CD8-positive, alpha-beta memory T cell (primary cell): ENCODE measurements at regions not wholly inside any gene's neighbourhood (a gene's known extent, or its start where the extent isn't known, plus 50 kb on each side); places are given as distances from the start of the nearest gene placed in this dataset.

Source experiments
- CTCF ChIA-PET: fragments of 350-600 bp; sonication (Branson Sonifier 250); formaldehyde crosslinking; loops from one replicate; lab custom pipeline; 2021; ENCODE audit warnings: antibody characterized with exemption; lab: Charles Lee
- POLR2A ChIA-PET: fragments of 350-600 bp; sonication (Branson Sonifier 250); formaldehyde crosslinking; loops from one replicate; lab custom pipeline; 2021; ENCODE audit warnings: antibody characterized with exemption; lab: Charles Lee
- DNase-seq, 5 donors: peaks; one replicate each; pipeline versions ENCODE4 v3.0.0 to v3.0.0-alpha.2; 2020 to 2022; ENCODE audit warnings: mixed read lengths in 1 of 5
- H3K27ac ChIP-seq: one replicate; pipeline ENCODE4 v1.7.0; 2013; ENCODE audit warnings: low read depth, mild to moderate bottlenecking, low read length, moderate library complexity
- H3K27me3 ChIP-seq: 2 replicates; pipeline ENCODE4 v1.7.0; 2013; ENCODE audit warnings: low read length, mild to moderate bottlenecking; ENCODE audit not compliant: insufficient read depth, poor library complexity, severe bottlenecking
- H3K36me3 ChIP-seq: 2 replicates; pipeline ENCODE4 v1.7.0; 2013; ENCODE audit warnings: mild to moderate bottlenecking, low read length, moderate library complexity; ENCODE audit not compliant: insufficient read depth
- H3K4me1 ChIP-seq: 2 replicates; pipeline ENCODE4 v1.7.0; 2013; ENCODE audit warnings: mild to moderate bottlenecking, low read length, moderate library complexity; ENCODE audit not compliant: insufficient read depth
- H3K4me3 ChIP-seq: 2 replicates; pipeline ENCODE4 v1.7.0; 2013; ENCODE audit warnings: mild to moderate bottlenecking, low read length
- H3K9me3 ChIP-seq: 2 replicates; pipeline ENCODE4 v1.7.0; 2013; ENCODE audit warnings: mild to moderate bottlenecking, low read length
- H3K27ac Mint-ChIP-seq, 8 donors: one replicate each; pipeline ENCODE4 v1.8.0; 2020 to 2021; ENCODE audit warnings: mixed read lengths in 8 of 8, mild to moderate bottlenecking in 6 of 8, inconsistent platforms in 3 of 8, moderate library complexity in 3 of 8
- H3K27me3 Mint-ChIP-seq, 2 donors: one replicate each; pipeline ENCODE4 v1.8.0; 2020 to 2021; ENCODE audit warnings: mixed read lengths in 2 of 2, mild to moderate bottlenecking in 1 of 2, moderate library complexity in 1 of 2
- H3K36me3 Mint-ChIP-seq, 3 donors: one replicate each; pipeline ENCODE4 v1.8.0; 2020 to 2021; ENCODE audit warnings: mixed read lengths in 3 of 3, inconsistent platforms in 1 of 3, mild to moderate bottlenecking in 1 of 3
- H3K4me1 Mint-ChIP-seq, 3 donors: one replicate each; pipeline ENCODE4 v1.8.0; 2020 to 2021; ENCODE audit warnings: mixed read lengths in 3 of 3, inconsistent platforms in 1 of 3, mild to moderate bottlenecking in 1 of 3
- H3K4me3 Mint-ChIP-seq, 7 donors: one replicate each; pipeline ENCODE4 v1.8.0; 2020 to 2021; ENCODE audit warnings: mixed read lengths in 7 of 7, mild to moderate bottlenecking in 6 of 7, moderate library complexity in 4 of 7, inconsistent platforms in 2 of 7
- H3K9me3 Mint-ChIP-seq, 5 donors: one replicate each; pipeline ENCODE4 v1.8.0; 2020 to 2022; ENCODE audit warnings: mixed read lengths in 5 of 5, mild to moderate bottlenecking in 3 of 5, moderate library complexity in 2 of 5, inconsistent platforms in 1 of 5

DNA sequence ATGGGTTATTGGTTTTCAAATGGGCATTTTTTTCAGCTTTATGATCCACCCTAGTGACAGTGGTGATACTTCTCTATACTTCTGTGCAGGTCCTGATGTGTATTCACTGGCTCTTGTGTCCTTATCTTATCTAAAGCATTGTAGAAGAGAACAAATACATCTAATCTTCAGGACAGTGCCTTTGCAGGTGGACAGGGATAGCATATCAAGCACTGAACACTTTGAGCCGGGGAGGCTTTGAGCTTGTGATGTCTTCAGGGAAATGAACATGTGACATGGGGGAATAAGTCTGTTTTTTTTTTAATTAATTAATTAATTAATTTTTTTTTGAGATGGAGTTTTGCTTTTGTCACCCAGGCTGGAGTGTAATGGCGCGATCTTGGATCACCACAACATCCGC, 115.5 kb upstream of the KLF4 start:
- H3K9me3 Mint-ChIP-seq: peaks cover 0 to 6% (median 0%) of the 10 kb centered on the region in 5 donors
- Histone ChIP-seq H3K36me3 (no peaks in the 10 kb centered on the region), H3K4me3 (no peak overlapping the region), H3K4me1 (no peaks in the 10 kb centered on the region), H3K27me3 (no peaks in the 10 kb centered on the region), H3K27ac (no peak overlapping the region), H3K9me3 (no peaks in the 10 kb centered on the region)
- no peaks in the 10 kb centered on the region for H3K4me1 Mint-ChIP-seq
- ChIA-PET POLR2A (no interaction called here), CTCF (no interaction called here)
- H3K36me3 Mint-ChIP-seq: no peaks in the 10 kb centered on the region
- H3K27ac Mint-ChIP-seq: no peak overlapping the region
- H3K4me3 Mint-ChIP-seq: no peak overlapping the region
- no peaks in the 10 kb centered on the region for H3K27me3 Mint-ChIP-seq
- no peak for DNase-seq

DNA sequence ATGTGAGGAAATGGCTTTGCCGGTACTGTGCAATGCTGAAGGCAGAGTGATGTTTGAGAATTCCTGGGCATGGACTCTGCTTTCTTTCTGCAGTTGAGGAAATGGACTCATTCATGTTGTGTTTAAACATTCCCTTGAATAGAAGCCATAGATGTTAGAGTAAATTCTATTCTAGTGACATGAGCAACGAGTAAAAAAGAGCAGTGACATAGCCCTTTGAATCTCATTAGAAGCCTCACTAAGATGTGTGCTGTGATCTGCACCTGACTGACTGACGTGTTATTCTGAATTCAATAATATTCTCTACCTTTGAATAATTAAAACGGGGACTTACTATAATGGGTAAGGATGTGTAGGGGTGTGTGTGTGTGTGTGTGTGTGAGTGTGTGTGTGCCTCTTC, 113.7 kb upstream of the KLF4 start:
- Mint-ChIP-seq H3K4me1 (no peaks in the 10 kb centered on the region), H3K36me3 (no peaks in the 10 kb centered on the region), H3K9me3 (peaks cover 0 to 8% (median 0%) of the 10 kb centered on the region in 5 donors), H3K4me3 (no peak overlapping the region), H3K27me3 (no peaks in the 10 kb centered on the region), H3K27ac (no peak overlapping the region)
- Histone ChIP-seq H3K27ac (no peak overlapping the region), H3K9me3 (no peaks in the 10 kb centered on the region), H3K4me1 (no peaks in the 10 kb centered on the region), H3K27me3 (no peaks in the 10 kb centered on the region), H3K36me3 (no peaks in the 10 kb centered on the region), H3K4me3 (no peak overlapping the region)
- ChIA-PET POLR2A (no interaction called here), CTCF (no interaction called here)
- DNase-seq: no peak

DNA sequence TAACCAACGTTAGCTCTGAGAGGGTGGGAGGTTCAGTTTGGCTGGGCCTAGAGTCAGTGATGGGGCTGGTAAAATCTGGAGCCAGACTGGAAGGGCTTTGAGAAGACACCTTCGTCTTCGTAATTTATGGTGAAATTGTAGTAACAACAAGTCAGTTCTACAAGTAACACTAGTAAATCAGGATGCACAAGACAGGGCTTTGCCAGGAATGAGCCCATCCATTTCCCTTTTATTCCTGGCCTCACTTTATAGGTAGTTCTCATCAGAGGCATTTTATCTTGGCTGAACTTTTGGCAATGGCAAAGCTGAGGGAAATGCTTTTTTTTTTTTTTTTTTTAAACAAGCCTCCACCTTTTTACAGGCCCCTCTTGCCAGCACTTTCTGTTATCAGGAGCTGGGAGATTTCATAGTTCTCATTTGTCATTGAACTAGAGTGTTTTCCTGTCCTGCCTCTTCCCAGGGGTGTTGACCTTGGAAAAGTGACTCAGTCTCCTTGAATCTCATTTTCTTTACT, 110.5 kb upstream of the KLF4 start:
- CTCF ChIA-PET: no interaction called here

DNA sequence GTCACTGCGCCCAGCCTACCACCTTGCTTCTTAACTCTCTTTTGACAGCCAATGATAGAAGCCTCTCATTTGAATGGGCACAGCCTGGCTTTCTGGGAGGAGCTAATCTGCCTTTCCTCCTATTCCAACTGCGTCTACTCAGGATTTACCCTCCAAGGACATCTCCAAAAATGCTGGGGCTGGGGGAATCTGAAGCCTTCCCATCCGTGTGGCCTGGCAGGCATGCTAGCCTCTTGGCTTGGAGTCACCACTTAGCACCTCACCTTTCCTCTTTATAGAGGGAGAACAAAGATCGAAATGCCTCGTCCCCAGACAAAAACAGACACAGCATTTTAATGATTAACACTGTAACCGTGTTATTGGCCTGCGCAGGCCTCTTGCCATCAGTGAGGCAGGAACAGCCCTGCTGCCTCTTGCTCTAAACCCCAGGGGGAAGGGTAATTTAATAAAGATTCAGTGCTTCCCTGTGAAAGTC, 108.2 kb upstream of the KLF4 start:
- H3K36me3 Mint-ChIP-seq: no peaks in the 10 kb centered on the region
- H3K27ac ChIP-seq: no peak overlapping the region
- H3K9me3 ChIP-seq: no peaks in the 10 kb centered on the region
- no peaks in the 10 kb centered on the region for H3K27me3 ChIP-seq
- H3K4me1 Mint-ChIP-seq: no peaks in the 10 kb centered on the region
- H3K27ac Mint-ChIP-seq: no peak overlapping the region
- peaks cover 0 to 3% (median 0%) of the 10 kb centered on the region in 5 donors for H3K9me3 Mint-ChIP-seq
- H3K27me3 Mint-ChIP-seq: peaks cover 0 to 2% of the 10 kb centered on the region in 2 donors
- CTCF ChIA-PET: no interaction called here
- H3K4me1 ChIP-seq: no peaks in the 10 kb centered on the region
- no peaks in the 10 kb centered on the region for H3K36me3 ChIP-seq
- no peak overlapping the region for H3K4me3 Mint-ChIP-seq
- DNase-seq: no peak
- POLR2A ChIA-PET: no interaction called here
- no peak overlapping the region for H3K4me3 ChIP-seq

More for the DNA sequence above, 110.5 kb upstream of the KLF4 start:
- peaks cover 0 to 8% (median 0%) of the 10 kb centered on the region in 5 donors for H3K9me3 Mint-ChIP-seq
- no peaks in the 10 kb centered on the region for H3K27me3 Mint-ChIP-seq
- no peaks in the 10 kb centered on the region for H3K27me3 ChIP-seq
- no peaks in the 10 kb centered on the region for H3K9me3 ChIP-seq
- H3K4me3 ChIP-seq: no peak overlapping the region
- H3K4me1 Mint-ChIP-seq: no peaks in the 10 kb centered on the region
- DNase-seq: no peak
- POLR2A ChIA-PET: no interaction called here
- H3K4me1 ChIP-seq: no peaks in the 10 kb centered on the region
- no peak overlapping the region for H3K27ac Mint-ChIP-seq
- H3K27ac ChIP-seq: no peak overlapping the region
- no peaks in the 10 kb centered on the region for H3K36me3 ChIP-seq
- no peak overlapping the region for H3K4me3 Mint-ChIP-seq
- no peaks in the 10 kb centered on the region for H3K36me3 Mint-ChIP-seq

DNA sequence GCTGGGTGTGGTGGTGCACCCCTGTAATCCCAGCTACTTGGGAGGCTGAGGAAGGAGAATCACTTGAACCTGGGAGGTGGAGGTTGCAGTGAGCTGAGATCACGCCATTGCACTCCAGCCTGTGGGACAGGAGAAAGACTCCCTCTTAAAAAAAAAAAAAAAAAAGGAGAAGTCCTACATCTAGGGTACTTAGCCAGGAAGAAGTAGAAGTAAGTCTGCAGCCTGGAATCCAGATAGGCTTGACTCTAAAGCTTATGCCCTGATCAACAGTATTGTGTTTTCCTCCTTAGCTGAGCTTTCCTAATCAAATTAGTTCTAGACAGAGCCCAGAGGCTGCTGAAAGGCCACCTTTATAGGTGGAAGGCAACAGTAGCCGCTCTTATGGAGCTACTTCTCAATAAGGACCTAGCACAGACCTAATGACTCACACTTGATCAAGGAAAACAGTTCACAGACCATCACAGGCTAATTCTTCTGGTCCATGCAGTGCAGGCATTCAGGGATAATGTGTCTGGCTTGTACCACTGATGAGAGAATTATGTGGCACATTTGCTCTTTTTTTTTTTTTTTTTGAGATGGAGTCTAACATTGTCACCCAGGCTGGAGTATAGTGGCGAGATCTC, 105.5 kb upstream of the KLF4 start:
- no peak for DNase-seq
- no peaks in the 10 kb centered on the region for H3K4me1 Mint-ChIP-seq
- ChIA-PET POLR2A (no interaction called here), CTCF (no interaction called here)
- no peak overlapping the region for H3K27ac ChIP-seq
- no peak overlapping the region for H3K27ac Mint-ChIP-seq
- no peaks in the 10 kb centered on the region for H3K36me3 Mint-ChIP-seq
- H3K4me3 Mint-ChIP-seq: no peak overlapping the region
- H3K27me3 Mint-ChIP-seq: peaks cover 0 to 2% of the 10 kb centered on the region in 2 donors
- no peak overlapping the region for H3K4me3 ChIP-seq
- H3K9me3 Mint-ChIP-seq: peaks cover 0 to 2% (median 0%) of the 10 kb centered on the region in 5 donors
- no peaks in the 10 kb centered on the region for H3K36me3 ChIP-seq
- H3K27me3 ChIP-seq: no peaks in the 10 kb centered on the region
- no peaks in the 10 kb centered on the region for H3K4me1 ChIP-seq
- no peaks in the 10 kb centered on the region for H3K9me3 ChIP-seq

DNA sequence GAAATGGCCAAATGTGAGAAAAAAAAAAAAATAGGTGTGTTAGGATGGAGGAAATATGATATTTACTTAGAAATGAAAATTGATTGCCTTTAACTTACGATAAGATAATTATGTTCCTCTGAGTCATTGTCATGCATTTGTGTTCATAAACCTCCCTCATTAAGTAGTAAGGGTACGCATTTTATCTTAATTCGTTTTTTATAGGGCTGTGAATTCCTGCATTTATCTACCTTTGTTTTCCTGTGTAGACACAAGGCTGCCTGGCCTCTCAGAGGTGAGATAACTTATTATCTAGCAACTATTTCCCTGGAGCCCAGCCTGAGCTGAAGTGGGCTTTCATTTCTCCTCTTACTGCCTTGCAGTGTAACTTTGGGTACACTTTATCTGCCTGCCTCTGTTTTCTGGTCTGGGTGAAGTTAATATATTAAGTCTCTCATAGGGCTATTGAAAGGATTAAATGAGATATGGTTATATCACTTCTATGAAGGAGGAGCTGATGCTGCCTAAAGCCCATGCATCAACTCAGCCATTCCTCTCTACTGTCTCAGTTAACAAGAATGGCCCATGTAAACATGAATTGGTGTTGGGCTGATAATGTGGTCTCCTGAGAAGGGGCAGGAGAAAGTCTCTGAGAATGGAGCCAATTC, 103.8 kb upstream of the KLF4 start:
- H3K9me3 ChIP-seq: no peaks in the 10 kb centered on the region
- CTCF ChIA-PET: no interaction called here
- POLR2A ChIA-PET: no interaction called here
- Mint-ChIP-seq H3K27me3 (peaks cover 0 to 3% of the 10 kb centered on the region in 2 donors), H3K9me3 (peaks cover 0 to 3% (median 0%) of the 10 kb centered on the region in 5 donors), H3K27ac (no peak overlapping the region), H3K4me1 (no peaks in the 10 kb centered on the region), H3K36me3 (no peaks in the 10 kb centered on the region), H3K4me3 (no peak overlapping the region)
- H3K4me3 ChIP-seq: no peak overlapping the region
- no peak overlapping the region for H3K27ac ChIP-seq
- H3K4me1 ChIP-seq: no peaks in the 10 kb centered on the region
- no peak for DNase-seq
- no peaks in the 10 kb centered on the region for H3K36me3 ChIP-seq
- H3K27me3 ChIP-seq: no peaks in the 10 kb centered on the region

DNA sequence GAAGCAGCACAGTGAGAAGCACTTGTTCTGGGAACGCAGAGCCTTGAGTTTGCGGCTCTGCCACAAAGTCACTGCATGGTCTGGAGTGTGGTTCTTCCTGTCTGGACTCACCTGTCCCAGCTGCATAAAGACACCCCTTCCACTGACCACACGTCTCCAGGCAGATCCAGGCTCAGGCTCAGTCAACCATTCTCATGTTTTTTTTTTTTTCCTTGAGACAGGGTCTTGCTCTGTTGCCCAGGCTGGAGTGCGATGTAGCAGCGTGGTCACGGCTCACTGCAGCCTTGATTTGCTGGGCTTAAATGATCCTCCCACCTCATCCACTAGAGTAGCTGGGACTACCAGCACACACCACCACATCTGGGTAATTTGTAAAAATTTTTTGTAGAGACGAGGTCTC, 102.9 kb upstream of the KLF4 start:
- H3K9me3 Mint-ChIP-seq: peaks cover 0 to 3% (median 0%) of the 10 kb centered on the region in 5 donors

DNA sequence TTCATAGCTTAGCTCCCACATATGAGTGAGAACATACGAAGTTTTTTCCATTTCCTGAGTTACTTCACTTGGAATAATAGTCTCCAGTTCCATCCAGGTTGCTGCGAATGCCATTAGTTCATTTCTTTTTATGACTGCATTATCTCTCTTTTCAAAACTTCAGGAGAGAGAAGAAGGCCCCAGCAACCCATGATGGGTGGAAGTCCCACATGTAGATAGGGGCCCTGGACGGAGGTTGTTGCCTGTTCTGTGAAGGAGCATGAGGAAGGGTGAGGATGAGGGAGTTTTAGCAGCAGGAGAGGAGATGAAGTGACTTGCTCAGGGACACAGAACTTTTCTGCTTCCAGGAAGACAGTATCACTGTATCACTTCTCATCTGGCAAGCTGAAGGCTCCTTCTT, 102.2 kb upstream of the KLF4 start:
- no peaks in the 10 kb centered on the region for H3K36me3 ChIP-seq
- Mint-ChIP-seq H3K9me3 (peaks cover 0 to 4% (median 3%) of the 10 kb centered on the region in 5 donors), H3K4me1 (no peaks in the 10 kb centered on the region), H3K27me3 (peaks cover 0 to 7% of the 10 kb centered on the region in 2 donors), H3K27ac (no peak overlapping the region), H3K36me3 (no peaks in the 10 kb centered on the region), H3K4me3 (no peak overlapping the region)
- no peaks in the 10 kb centered on the region for H3K27me3 ChIP-seq
- ChIA-PET POLR2A (no interaction called here), CTCF (no interaction called here)
- no peaks in the 10 kb centered on the region for H3K4me1 ChIP-seq
- no peak for DNase-seq
- no peak overlapping the region for H3K27ac ChIP-seq
- no peak overlapping the region for H3K4me3 ChIP-seq
- H3K9me3 ChIP-seq: no peaks in the 10 kb centered on the region

More for the DNA sequence above, 102.9 kb upstream of the KLF4 start:
- no peak for DNase-seq
- Mint-ChIP-seq H3K27me3 (peaks cover 0 to 7% of the 10 kb centered on the region in 2 donors), H3K36me3 (no peaks in the 10 kb centered on the region), H3K4me3 (no peak overlapping the region), H3K4me1 (no peaks in the 10 kb centered on the region), H3K27ac (no peak overlapping the region)
- Histone ChIP-seq H3K4me1 (no peaks in the 10 kb centered on the region), H3K36me3 (no peaks in the 10 kb centered on the region), H3K27me3 (no peaks in the 10 kb centered on the region), H3K9me3 (no peaks in the 10 kb centered on the region), H3K4me3 (no peak overlapping the region), H3K27ac (no peak overlapping the region)
- CTCF ChIA-PET: no interaction called here
- POLR2A ChIA-PET: no interaction called here
